EL (cell line): ENCODE measurements at regions not wholly inside any gene's neighbourhood (a gene's known extent, or its start where the extent isn't known, plus 50 kb on each side); places are given as distances from the start of the nearest gene placed in this dataset.
"Not testable (repeated sequence)": the region's sequence is repeated elsewhere in the genome, so short reads cannot be mapped to it uniquely, and the experiment has no call there.

Experiments
- DNase-seq: peaks from one replicate; pipeline ENCODE4 v3.0.0-alpha.2; 2016

GRCh38 chr21:35840949-35841348 lies 219.4 kb downstream of the SETD4 start:
- DNase-seq, result no peak

- DNase-seq, result peak; percentile 76
Measured at GRCh38 chr21:35840197-35840799, 220.0 kb downstream of the SETD4 start.

- DNase-seq, result no peak
Measured at GRCh38 chr21:35838987-35839763, 221.2 kb downstream of the SETD4 start.

DNA sequence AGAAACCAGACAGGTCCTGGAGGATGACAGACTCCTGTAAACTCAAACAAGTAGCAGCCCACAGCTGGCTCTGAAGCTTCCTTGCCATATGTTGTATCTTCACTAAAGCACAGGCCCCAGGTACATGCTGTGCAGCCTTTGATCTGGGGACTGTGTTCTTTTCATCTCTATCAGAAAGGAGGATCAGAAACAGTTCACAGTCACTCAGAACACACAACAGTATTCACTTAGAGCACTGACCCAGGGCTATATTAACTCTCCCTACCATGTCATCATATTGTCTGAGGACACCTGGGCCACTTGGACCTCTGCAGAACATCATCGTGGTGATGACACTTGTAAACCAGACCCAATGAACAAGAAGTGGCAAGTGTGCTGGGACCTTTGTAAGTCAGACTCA lies 222.0 kb downstream of the SETD4 start:
- no peak for DNase-seq

DNA sequence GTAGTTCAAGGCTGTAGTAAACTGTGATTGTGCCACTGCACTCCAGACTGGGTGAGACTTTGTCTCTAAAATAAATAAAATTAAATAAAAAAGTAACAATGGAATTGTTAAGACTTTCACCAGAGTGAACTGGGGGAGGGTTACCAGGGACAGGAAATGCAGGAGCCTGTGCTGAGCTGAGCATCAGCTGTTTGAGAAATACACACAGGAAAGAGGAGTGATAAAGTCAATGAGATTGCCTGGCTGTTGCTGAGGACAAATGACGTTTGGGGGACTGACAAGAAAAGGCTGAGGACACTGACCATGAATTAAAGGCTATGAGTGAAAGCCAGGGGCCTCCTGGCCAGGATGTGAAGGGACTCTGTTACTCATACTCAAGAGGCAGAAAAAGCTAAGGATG lies 226.3 kb downstream of the SETD4 start:
- DNase-seq, result no peak

DNA sequence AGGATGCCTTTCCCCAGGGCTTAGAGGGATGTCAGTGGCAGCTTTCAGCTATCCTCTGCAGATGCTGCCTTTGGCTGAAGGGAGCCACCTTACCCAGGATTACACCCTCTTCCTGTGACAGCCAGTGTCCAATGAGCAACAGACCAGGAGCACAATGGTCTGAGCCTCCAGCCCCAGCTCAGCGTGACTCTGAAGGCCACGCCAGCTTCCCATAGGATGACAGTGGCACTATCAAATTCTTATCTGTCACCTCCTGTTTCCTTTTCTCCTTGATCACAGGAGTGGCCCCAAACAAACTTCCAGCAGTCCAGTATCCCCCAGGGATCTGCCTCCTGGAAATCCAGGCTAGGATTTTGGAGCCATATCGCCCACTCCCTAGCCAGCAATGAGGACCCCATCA lies 226.9 kb downstream of the SETD4 start:
- no peak for DNase-seq

DNA sequence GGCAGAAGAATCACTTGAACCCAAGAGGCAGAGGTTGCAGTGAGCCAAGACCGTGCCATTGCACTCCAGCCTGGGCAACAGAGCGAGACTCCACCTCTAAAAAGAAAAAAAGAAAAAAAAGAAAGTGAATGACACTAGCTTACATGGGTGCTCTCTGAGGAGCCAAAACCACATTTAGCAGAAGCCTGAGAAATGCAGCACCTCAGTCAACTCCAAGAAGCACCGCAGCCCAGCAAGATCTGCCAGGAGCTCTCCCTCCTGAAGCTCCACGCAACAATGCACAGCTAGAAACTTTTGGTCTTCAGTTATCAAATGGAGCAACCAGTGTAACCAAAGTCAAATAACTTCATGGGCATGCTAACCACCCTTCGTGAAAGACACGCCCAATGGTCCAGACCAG lies 229.1 kb downstream of the SETD4 start:
- no peak for DNase-seq

DNA sequence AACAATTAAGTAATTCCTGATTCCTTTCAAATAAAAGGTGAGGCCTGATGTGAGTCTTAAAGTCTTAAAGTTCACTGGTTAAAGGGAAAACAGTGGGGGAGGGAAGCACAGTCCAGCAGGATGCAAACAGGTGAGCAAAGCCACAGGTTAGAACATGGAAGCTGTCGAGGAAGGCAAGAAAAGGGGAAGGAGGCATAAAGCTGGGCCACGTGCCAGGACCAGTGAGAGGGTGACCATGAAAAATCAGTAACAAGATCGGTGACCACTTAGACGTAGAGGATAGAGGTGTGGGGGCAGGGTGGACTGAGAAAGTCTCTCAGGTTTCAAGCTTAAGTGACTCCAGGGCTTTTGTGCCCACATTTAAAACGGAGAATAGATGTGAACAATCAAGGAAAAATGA lies 231.3 kb downstream of the SETD4 start:
- no peak for DNase-seq

- no peak for DNase-seq
Measured at GRCh38 chr21:35828161-35828560, 232.2 kb downstream of the SETD4 start.

DNA sequence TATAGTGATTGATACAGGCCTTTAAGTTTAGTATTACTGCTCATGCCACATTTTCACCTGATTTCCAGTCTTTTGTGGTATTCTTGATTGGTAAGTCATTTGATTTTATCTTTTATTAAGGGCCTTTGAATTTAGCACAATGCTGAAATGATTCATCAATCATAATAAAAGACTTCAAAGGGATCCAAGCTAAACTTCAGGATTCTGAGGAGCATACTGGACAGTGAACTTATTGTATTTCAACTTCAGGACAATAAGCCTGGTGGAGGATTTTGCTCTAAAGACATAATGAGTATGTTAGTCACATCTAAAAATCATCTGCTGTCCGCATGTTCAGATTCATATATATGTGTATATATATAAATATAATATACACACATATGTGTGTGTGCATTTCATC lies 233.3 kb downstream of the SETD4 start:
- no peak for DNase-seq

- no peak for DNase-seq
Measured at GRCh38 chr21:35825370-35826353, 234.7 kb downstream of the SETD4 start.

GRCh38 chr21:35824136-35824535 lies 236.2 kb downstream of the SETD4 start:
- DNase-seq, result no peak

- no peak for DNase-seq
Measured at GRCh38 chr21:35819134-35819533, 241.2 kb downstream of the SETD4 start.

GRCh38 chr21:35818597-35818996 lies 241.7 kb downstream of the SETD4 start:
- DNase-seq, result no peak

DNA sequence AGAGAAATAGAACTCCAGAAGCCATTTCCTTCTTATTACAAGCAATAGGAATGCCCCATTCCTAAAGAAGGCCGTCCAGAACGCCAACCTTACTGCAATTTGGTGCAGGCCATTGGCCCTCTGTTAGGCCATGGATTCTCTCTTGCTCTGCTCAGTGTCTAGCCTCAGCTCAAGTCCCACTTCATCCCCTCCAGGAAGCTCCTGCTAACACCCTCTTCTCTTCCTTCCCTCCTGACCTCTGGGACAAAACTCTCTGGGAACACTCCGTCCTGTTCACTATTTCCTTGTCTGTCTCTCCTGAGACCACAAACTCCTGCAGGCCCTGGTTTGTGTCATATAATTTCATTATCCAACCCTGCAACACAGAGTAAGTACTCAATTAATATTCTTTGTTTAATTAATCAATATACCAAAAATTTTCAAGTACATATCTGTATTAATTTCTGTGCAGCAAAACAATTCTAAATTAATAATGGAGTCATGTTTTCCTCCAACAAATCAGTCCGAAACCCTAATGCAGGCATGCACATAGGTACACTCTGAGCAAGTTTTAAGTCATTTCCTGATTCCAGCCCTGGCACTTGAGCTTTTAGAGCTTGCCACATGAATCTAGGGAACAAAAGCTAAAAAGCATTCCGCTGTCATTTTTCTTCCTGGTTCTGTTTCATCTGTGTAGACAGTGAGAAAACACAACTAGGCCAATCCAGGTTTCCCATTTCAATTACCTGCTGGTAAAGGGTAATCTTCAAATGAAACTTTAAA lies 245.3 kb downstream of the SETD4 start:
- DNase-seq, result no peak

DNA sequence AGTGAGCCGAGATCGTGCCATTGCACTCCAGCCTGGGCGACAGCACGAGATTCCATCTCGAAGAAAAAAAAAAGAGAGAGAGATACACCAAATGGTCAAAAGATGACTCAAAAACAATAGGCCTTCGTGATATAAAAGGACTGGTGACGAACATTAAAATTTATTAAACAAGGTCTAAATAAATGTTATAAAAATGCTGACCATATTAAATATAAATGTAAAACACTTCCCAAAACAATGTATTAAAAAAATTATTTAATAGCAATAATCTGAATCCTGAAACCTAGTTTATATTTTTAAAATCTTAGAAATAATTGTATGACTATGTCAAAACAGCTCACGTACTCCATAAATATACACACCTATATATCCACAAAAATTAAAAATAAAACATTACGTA lies 247.6 kb downstream of the SETD4 start:
- DNase-seq, result no peak

DNA sequence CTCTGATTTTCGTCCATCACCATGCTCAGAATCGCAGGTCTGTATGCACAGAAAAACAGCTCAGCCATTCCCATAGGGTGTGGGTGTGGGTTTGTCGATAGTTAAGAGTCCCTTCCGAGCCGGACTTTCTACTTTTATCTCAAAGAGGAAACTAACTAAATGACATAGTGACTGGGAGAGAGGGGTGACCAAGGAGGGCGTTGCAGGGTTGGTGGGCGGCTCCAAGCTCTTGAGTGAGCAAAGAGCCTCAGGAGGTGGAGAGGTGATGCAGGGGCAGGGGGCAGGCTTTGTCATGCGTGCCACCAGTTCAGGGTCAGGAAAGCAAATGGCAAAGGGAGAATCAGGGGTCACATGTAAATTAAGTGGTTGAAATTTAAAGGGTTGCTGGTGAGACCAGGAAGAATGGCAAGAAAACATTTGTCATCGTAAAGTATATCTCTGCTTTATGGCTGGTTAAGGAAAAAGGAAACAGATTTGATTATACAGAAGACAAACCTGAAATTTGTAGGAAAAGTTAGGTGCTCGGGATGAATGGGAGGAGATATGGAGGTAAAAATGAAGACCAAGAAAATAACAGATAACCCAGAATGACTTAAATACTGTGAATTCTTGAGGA lies 249.0 kb downstream of the SETD4 start:
- no peak for DNase-seq

- peak; percentile 18 for DNase-seq
Measured at GRCh38 chr21:35810431-35810970, 249.8 kb downstream of the SETD4 start.

GRCh38 chr21:35801391-35801790 lies 258.9 kb downstream of the SETD4 start:
- DNase-seq, result no peak

- DNase-seq, result not testable (repeated sequence)
Measured at GRCh38 chr21:35800796-35801385, 259.4 kb downstream of the SETD4 start.

DNA sequence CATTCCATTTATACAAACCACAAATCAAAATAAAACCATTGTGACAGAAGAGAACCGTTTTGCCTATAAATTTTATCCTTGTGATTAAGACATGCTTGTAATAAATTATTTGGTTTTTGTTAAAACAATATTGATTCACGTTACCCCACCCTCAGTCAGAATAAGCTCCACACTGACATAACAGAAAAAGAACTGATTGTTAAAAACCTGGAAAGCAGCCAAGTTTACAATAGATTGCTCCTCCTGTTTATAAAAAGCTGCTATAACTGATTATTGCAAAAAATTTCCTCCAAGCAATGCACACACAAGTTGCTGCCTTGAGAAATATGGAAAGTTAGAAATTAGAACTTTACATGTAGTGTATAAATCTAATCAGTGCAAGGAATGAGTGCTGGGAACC lies 263.5 kb downstream of the SETD4 start:
- no peak for DNase-seq

DNA sequence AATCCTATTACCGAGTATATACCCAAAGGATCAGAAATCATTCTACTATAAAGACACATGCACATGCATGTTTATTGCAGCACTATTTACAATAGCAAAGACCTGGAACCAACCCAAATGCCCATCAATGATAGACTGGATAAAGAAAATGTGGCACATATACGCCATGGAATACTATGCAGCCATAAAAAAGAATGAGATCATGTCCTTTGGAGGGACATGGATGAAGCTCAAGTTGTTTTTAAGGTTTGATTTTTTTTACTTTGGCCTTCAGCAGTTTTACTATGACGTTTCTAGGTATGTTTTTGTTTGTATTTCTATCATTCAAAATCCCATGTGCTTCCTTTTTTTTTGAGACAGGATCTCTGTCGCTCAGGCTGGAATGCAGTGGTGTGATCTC lies 265.8 kb downstream of the SETD4 start:
- DNase-seq, result not testable (repeated sequence)
